Esophagus squamous epithelium (tissue), 5 donors: ENCODE measurements at regions not wholly inside any gene's neighbourhood (a gene's known extent, or its start where the extent isn't known, plus 50 kb on each side); places are given as distances from the start of the nearest gene placed in this dataset.
A peak's percentile ranks its signal among the peaks of the same experiment; 100 is the strongest.

Experiments
- DNase-seq: peaks from one replicate; lab custom pipeline; 2025; lab: John Stamatoyannopoulos, UW
- H3K27ac ChIP-seq, 4 donors: fragments of 200-600 bp; sonication (generic); one replicate each; pipeline ENCODE4 v1.5.1; 2016 to 2019; ENCODE audit warnings: mild to moderate bottlenecking in 1 of 4
- H3K27me3 ChIP-seq, 4 donors: fragments of 200-600 bp; sonication (generic); 1 replicate in 3 of 4; 2 replicates in 1 of 4; pipeline versions ENCODE4 v1.5.1 to v1.6.0; 2017 to 2021; ENCODE audit warnings: antibody characterized with exemption in 1 of 4
- H3K36me3 ChIP-seq, 3 donors: fragments of 200-600 bp; sonication (generic); one replicate each; pipeline ENCODE4 v1.5.1; 2016 to 2019
- H3K4me1 ChIP-seq, 3 donors: fragments of 200-600 bp; sonication (generic); one replicate each; pipeline ENCODE4 v1.5.1; 2017 to 2019
- H3K4me3 ChIP-seq, 4 donors: fragments of 200-600 bp; sonication (generic); 1 replicate in 3 of 4; 2 replicates in 1 of 4; pipeline ENCODE4 v1.5.1; 2016 to 2019; ENCODE audit warnings: mild to moderate bottlenecking in 2 of 4, moderate library complexity in 1 of 4
- H3K9me3 ChIP-seq, 3 donors: fragments of 200-600 bp; sonication (generic); one replicate each; pipeline ENCODE4 v1.5.1; 2016 to 2019
- POLR2A ChIP-seq, 4 donors: fragments of 450-650 bp; IDR thresholded peaks; one replicate each; pipeline ENCODE4 v1.6.1; 2017; ENCODE audit warnings: antibody characterized with exemption in 4 of 4, mild to moderate bottlenecking in 4 of 4, moderate library complexity in 3 of 4
- WGBS, 2 donors: methylation state at CpG; one replicate each; pipeline ENCODE4 v1.1.5; 2018; 5-methylcytosine and 5-hydroxymethylcytosine counted together
- intact Hi-C: fragments of 100-400 bp; cut with DNase I; formaldehyde crosslinking; loops from one replicate; pipeline ENCODE4 v1.15.0; 2022
- TF ChIP-seq, protein P1 (sequence below), 6 experiments: fragments of 450-650 bp in 4 of 6; fragments of 200-600 bp in 2 of 6; sonication (generic) in 2 of 6; IDR thresholded peaks; one replicate each; pipeline ENCODE4 v1.5.1; 2016 to 2019; ENCODE audit warnings: antibody characterized with exemption in 6 of 6, mild to moderate bottlenecking in 4 of 6, moderate library complexity in 4 of 6
- donor health status: DM: yes; HTN: yes; CAD: no.

DNA sequence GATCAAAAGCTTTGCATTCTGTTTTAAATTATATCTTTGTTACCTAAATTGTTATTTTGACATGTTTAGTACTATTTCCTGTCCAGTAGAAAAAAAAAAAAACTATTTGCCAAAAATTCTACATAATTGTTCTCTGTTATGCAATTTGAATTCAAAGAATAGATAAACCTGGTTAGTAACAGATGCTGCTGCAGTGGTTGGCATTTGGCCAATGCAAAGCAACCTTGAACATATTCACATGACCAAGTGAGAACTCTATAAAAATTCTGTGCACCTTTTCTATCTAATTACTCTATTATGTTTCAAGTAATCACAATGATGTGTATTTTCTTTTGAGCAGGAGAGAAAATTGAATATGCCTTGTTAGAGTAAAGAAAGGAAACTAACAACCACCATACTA lies 1473.4 kb downstream of the RPA4 start:
- Histone ChIP-seq H3K4me3 (no peak overlapping the region), H3K36me3 (no peaks in the 10 kb centered on the region)

DNA sequence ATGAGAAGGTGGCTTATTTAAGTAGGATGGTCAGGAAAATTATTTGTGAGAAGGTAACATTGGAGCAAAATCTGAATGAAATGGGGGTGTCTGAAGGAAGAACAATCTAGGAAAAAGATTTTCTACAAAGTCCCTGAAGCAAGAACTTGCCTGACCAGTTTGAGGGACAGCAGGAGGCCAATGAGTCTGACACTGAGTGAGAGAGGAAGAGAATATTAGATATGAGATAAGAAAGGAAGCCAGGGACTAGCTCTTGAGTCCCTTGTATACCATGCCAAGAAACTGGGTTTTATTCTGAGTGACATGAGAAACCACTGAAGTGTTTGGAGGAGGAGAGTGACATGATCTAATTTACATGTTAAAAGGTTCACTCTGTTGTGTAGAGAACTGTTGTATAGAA lies 1478.9 kb downstream of the RPA4 start:
- intact Hi-C loops = no loop called here
- no peak for DNase-seq

More for the DNA sequence above, 1473.4 kb downstream of the RPA4 start:
- H3K27me3 ChIP-seq = no peaks in the 10 kb centered on the region
- no peak overlapping the region for H3K27ac ChIP-seq
- no peak for DNase-seq
- H3K9me3 ChIP-seq = no peaks in the 10 kb centered on the region
- intact Hi-C loops = no loop called here
- TF ChIP-seq, protein P1, sequence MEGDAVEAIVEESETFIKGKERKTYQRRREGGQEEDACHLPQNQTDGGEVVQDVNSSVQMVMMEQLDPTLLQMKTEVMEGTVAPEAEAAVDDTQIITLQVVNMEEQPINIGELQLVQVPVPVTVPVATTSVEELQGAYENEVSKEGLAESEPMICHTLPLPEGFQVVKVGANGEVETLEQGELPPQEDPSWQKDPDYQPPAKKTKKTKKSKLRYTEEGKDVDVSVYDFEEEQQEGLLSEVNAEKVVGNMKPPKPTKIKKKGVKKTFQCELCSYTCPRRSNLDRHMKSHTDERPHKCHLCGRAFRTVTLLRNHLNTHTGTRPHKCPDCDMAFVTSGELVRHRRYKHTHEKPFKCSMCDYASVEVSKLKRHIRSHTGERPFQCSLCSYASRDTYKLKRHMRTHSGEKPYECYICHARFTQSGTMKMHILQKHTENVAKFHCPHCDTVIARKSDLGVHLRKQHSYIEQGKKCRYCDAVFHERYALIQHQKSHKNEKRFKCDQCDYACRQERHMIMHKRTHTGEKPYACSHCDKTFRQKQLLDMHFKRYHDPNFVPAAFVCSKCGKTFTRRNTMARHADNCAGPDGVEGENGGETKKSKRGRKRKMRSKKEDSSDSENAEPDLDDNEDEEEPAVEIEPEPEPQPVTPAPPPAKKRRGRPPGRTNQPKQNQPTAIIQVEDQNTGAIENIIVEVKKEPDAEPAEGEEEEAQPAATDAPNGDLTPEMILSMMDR (IDR thresholded peaks at IDR 0.05) = no peak
- TF ChIP-seq POLR2A (IDR thresholded peaks at IDR 0.05) = no peak
- no peaks in the 10 kb centered on the region for H3K4me1 ChIP-seq

DNA sequence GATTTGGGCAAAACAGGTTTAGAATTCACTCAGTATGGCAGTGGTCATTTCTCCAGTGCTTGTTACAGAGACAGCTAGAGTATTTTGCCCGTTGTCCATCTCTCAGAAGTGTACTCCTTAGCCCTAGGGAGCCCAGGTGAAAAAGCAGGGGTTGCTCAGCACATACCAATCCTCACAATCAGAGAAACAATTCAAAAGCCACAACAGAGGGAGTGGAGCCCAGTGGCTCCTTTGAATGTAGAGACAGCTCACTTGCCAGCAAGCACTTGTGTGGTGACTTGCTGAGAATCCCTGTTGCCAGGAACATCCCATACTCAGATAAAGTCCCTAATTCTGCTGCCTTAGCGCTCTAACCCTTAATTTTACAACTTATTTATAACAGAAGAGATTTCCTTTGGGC lies 1488.3 kb downstream of the RPA4 start:
- TF ChIP-seq, protein P1 (IDR thresholded peaks at IDR 0.05) = no peak
- TF ChIP-seq POLR2A (IDR thresholded peaks at IDR 0.05) = no peak
- Histone ChIP-seq H3K4me3 (no peak overlapping the region), H3K4me1 (no peaks in the 10 kb centered on the region), H3K9me3 (peaks cover 0 to 2% (median 0%) of the 10 kb centered on the region in 3 donors), H3K27me3 (no peaks in the 10 kb centered on the region), H3K36me3 (no peaks in the 10 kb centered on the region), H3K27ac (peak overlapping the region in 1 of 4 donors; percentile 17)
- WGBS, 2 donors = 39 to 67% methylated on average over 1 to 2 of the region's 2 CpGs
- intact Hi-C loops = no loop called here
- DNase-seq = no peak

More for the DNA sequence above, 1478.9 kb downstream of the RPA4 start:
- H3K27ac ChIP-seq = no peak overlapping the region
- peaks cover 0 to 2% (median 0%) of the 10 kb centered on the region in 3 donors for H3K9me3 ChIP-seq
- no peaks in the 10 kb centered on the region for H3K36me3 ChIP-seq
- TF ChIP-seq, protein P1 (IDR thresholded peaks at IDR 0.05) = no peak
- TF ChIP-seq POLR2A (IDR thresholded peaks at IDR 0.05) = no peak
- H3K4me1 ChIP-seq = no peaks in the 10 kb centered on the region
- H3K4me3 ChIP-seq = no peak overlapping the region
- no peaks in the 10 kb centered on the region for H3K27me3 ChIP-seq

DNA sequence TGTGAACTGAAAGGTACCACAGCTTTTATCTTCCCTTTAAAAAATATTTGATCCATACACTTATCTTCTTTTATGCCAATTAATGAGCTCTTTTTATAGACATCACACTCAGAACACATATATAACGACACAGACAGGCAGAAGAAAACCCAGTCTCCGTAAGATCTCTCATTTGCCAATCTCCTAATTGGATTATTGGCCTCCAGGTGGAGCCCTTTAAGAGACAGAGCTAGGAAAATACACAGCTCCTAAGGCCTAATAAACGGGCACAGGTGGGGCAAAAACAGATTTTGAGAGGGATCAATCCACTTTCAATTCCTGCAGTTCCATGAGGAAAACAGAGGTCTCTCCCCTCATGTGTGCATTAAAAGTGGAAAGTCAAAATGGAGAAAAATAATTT lies 1495.4 kb downstream of the RPA4 start:
- H3K4me1 ChIP-seq = no peaks in the 10 kb centered on the region
- TF ChIP-seq, protein P1 (IDR thresholded peaks at IDR 0.05) = no peak
- no peaks in the 10 kb centered on the region for H3K27me3 ChIP-seq
- no peak for DNase-seq
- H3K4me3 ChIP-seq = no peak overlapping the region
- H3K36me3 ChIP-seq = no peaks in the 10 kb centered on the region
- H3K27ac ChIP-seq = no peak overlapping the region
- H3K9me3 ChIP-seq = peaks cover 0 to 3% (median 0%) of the 10 kb centered on the region in 3 donors
- intact Hi-C loops = no loop called here
- WGBS, 2 donors = 60 to 96% methylated on average over 2 to 3 of the region's 3 CpGs

DNA sequence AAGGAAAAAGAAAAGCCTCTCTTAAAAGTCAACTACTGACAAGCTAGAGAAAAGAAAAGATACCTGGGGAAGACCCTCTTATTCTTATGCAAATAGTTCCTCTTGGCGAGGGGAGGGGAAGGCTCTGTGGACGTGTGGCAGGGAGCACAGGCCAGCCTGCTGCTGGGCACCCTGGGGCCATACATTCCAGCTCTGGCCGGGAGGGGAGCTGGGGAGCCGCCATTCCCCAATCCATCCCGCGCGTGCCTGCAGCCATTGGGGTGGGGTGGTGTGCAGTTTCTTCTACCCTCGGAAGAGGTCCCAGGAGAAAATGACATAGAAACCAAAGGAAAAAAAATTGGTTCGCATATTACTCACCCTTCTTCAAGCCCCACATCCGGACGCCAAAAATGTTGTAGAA lies 1496.4 kb downstream of the RPA4 start:
- TF ChIP-seq, protein P1 (IDR thresholded peaks at IDR 0.05) = no peak
- no peak for TF ChIP-seq POLR2A (IDR thresholded peaks at IDR 0.05)
- WGBS, 2 donors = 68% methylated on average over 11 of the region's 11 CpGs; no CpG with 5 or more reads in 1 of the 2 donors
- Histone ChIP-seq H3K27ac (no peak overlapping the region), H3K36me3 (no peaks in the 10 kb centered on the region), H3K4me1 (no peaks in the 10 kb centered on the region), H3K27me3 (no peaks in the 10 kb centered on the region), H3K9me3 (peaks cover 0 to 3% (median 0%) of the 10 kb centered on the region in 3 donors), H3K4me3 (no peak overlapping the region)
- intact Hi-C loops = no loop called here
- no peak for DNase-seq
